ENCODE measurements at regions not wholly inside any gene's neighbourhood (a gene's known extent, or its start where the extent isn't known, plus 50 kb on each side); places are given as distances from the start of the nearest gene placed in this dataset.

DNA sequence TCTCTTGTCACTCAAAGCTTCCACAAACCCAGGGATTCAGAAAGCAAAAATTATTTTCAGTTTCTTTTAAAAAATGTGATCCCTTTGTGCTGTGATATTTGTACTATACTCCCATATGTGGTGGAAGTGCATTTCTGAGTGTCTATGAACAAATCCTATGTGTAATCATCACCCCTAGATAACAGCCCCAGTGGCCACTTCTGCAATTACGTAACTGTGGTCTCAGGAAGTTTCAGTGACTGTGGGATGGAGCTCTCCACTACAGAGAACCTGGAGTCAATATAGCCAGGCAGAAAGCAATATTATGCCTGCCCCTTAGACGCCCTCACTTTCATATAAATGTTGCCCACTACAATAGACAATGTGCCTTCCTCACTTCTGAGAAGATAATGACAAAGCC, 1101.7 kb upstream of the GHITM start:
- intact Hi-C loops (cut with micrococcal nuclease), result no loop called here
- Histone ChIP-seq H3K4me2 (replicated peaks; ENCODE audit: extremely low read depth, low read length, poor library complexity, severe bottlenecking) (no peak overlapping the region), H3K79me2 (ENCODE audit: insufficient read depth, low read length) (no peaks in the 10 kb centered on the region), H3K4me1 (ENCODE audit: control insufficient read depth in 1 of 2, insufficient read depth in 2 of 2, low read length in 2 of 2) (no peaks in the 10 kb centered on the region), H2AFZ (ENCODE audit: insufficient read depth, low read depth, low read length, poor library complexity, severe bottlenecking) (no peak overlapping the region), H3K9me3 (replicated peaks in 1 of 2; ENCODE audit: control insufficient read depth in 1 of 2, insufficient read depth in 1 of 2, low read length in 2 of 2) (peaks cover 0 to 3% of the 10 kb centered on the region in 2 donors), H3K4me3 (replicated peaks in 1 of 3; ENCODE audit: low read depth in 2 of 3, low read length in 3 of 3) (no peak overlapping the region), H3K9ac (ENCODE audit: insufficient read depth, low read length, poor library complexity, severe bottlenecking) (no peak overlapping the region), H3K27ac (ENCODE audit: low read depth in 1 of 2, low read length in 2 of 2) (no peak overlapping the region), H3K27me3 (ENCODE audit: control insufficient read depth in 2 of 2, insufficient read depth in 2 of 2, low read length in 2 of 2) (no peaks in the 10 kb centered on the region), H3K36me3 (replicated peaks in 1 of 2; ENCODE audit: control insufficient read depth in 1 of 2, insufficient read depth in 2 of 2, low read length in 2 of 2) (no peaks in the 10 kb centered on the region), H4K20me1 (ENCODE audit: insufficient read depth, low read length) (no peaks in the 10 kb centered on the region)
- Mint-ChIP-seq H3K27ac (no peak overlapping the region), H3K4me3 (no peak overlapping the region), H3K4me1 (no peaks in the 10 kb centered on the region), H3K27me3 (ENCODE audit: low read depth in 3 of 3) (no peaks in the 10 kb centered on the region), H3K36me3 (no peaks in the 10 kb centered on the region), H3K9me3 (peaks cover 0 to 3% (median 0%) of the 10 kb centered on the region in 7 donors)
- TF ChIP-seq, protein P1, sequence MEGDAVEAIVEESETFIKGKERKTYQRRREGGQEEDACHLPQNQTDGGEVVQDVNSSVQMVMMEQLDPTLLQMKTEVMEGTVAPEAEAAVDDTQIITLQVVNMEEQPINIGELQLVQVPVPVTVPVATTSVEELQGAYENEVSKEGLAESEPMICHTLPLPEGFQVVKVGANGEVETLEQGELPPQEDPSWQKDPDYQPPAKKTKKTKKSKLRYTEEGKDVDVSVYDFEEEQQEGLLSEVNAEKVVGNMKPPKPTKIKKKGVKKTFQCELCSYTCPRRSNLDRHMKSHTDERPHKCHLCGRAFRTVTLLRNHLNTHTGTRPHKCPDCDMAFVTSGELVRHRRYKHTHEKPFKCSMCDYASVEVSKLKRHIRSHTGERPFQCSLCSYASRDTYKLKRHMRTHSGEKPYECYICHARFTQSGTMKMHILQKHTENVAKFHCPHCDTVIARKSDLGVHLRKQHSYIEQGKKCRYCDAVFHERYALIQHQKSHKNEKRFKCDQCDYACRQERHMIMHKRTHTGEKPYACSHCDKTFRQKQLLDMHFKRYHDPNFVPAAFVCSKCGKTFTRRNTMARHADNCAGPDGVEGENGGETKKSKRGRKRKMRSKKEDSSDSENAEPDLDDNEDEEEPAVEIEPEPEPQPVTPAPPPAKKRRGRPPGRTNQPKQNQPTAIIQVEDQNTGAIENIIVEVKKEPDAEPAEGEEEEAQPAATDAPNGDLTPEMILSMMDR (IDR thresholded peaks at IDR 0.05), result no peak
- 67% methylated on average over 1 of the region's 2 CpGs for WGBS (ENCODE audit: insufficient coverage)
- DNase-seq, result no peak

DNA sequence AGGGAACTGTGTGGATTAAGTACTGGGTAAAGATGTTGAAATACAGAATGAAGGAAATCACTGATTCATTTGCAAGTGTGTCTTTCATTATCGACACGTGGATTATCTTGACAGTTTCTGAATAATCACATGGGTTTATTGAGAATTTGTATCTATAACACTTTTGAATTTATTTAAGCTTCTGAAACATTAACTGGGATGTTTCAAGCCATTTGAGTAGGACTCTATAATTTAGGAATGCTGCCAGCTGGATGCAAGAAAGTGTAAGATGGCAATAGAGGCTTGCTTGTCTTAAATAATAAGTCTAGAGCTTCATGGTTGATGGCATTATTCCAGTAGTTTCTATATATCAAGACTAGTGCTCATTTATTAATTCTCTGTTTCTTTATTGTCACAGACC, 1100.7 kb upstream of the GHITM start:
- no peak overlapping the region for H3K27ac Mint-ChIP-seq
- H3K4me1 Mint-ChIP-seq, result no peaks in the 10 kb centered on the region
- Histone ChIP-seq H2AFZ (ENCODE audit: insufficient read depth, low read depth, low read length, poor library complexity, severe bottlenecking) (no peak overlapping the region), H3K9me3 (replicated peaks in 1 of 2; ENCODE audit: control insufficient read depth in 1 of 2, insufficient read depth in 1 of 2, low read length in 2 of 2) (peaks cover 0 to 3% of the 10 kb centered on the region in 2 donors), H3K4me1 (ENCODE audit: control insufficient read depth in 1 of 2, insufficient read depth in 2 of 2, low read length in 2 of 2) (no peaks in the 10 kb centered on the region), H4K20me1 (ENCODE audit: insufficient read depth, low read length) (no peaks in the 10 kb centered on the region), H3K27me3 (ENCODE audit: control insufficient read depth in 2 of 2, insufficient read depth in 2 of 2, low read length in 2 of 2) (no peaks in the 10 kb centered on the region), H3K27ac (ENCODE audit: low read depth in 1 of 2, low read length in 2 of 2) (no peak overlapping the region), H3K4me2 (replicated peaks; ENCODE audit: extremely low read depth, low read length, poor library complexity, severe bottlenecking) (no peak overlapping the region), H3K9ac (ENCODE audit: insufficient read depth, low read length, poor library complexity, severe bottlenecking) (no peak overlapping the region), H3K79me2 (ENCODE audit: insufficient read depth, low read length) (no peaks in the 10 kb centered on the region), H3K4me3 (replicated peaks in 1 of 3; ENCODE audit: low read depth in 2 of 3, low read length in 3 of 3) (no peak overlapping the region), H3K36me3 (replicated peaks in 1 of 2; ENCODE audit: control insufficient read depth in 1 of 2, insufficient read depth in 2 of 2, low read length in 2 of 2) (no peaks in the 10 kb centered on the region)
- TF ChIP-seq, protein P1 (IDR thresholded peaks at IDR 0.05), result no peak
- peaks cover 0 to 3% (median 0%) of the 10 kb centered on the region in 7 donors for H3K9me3 Mint-ChIP-seq
- no CpG with 5 or more reads among the region's 2 CpGs for WGBS (ENCODE audit: insufficient coverage)
- H3K27me3 Mint-ChIP-seq (ENCODE audit: low read depth in 3 of 3), result no peaks in the 10 kb centered on the region
- H3K4me3 Mint-ChIP-seq, result no peak overlapping the region
- intact Hi-C loops (cut with micrococcal nuclease), result no loop called here
- no peak for DNase-seq
- no peaks in the 10 kb centered on the region for H3K36me3 Mint-ChIP-seq

Data from CD14-positive monocyte (primary cell).